Astrocyte (in vitro differentiated cells and primary cell): ENCODE measurements at regions not wholly inside any gene's neighbourhood (a gene's known extent, or its start where the extent isn't known, plus 50 kb on each side); places are given as distances from the start of the nearest gene placed in this dataset.
A peak's percentile ranks its signal among the peaks of the same experiment; 100 is the strongest.

ENCODE experiments used
- DNase-seq: peaks from one replicate; pipeline ENCODE4 v3.0.0-alpha.2; 2010; ENCODE audit warnings: low read depth
- FAIRE-seq: peaks from 2 replicates; lab custom pipeline; 2011; peaks lifted over from hg19 to GRCh38; lab: Jason Lieb, UNC
- H2AFZ ChIP-seq: 2 replicates; pipeline ENCODE4 v1.6.0; 2012; ENCODE audit warnings: low read depth, low read length, inconsistent platforms
- H3K27ac ChIP-seq: 2 replicates; pipeline ENCODE4 v1.5.1; 2011; ENCODE audit warnings: low read depth, low read length, inconsistent platforms
- H3K27me3 ChIP-seq: 2 replicates; pipeline ENCODE4 v1.6.0; 2011; ENCODE audit warnings: low read length, inconsistent platforms; ENCODE audit not compliant: insufficient read depth
- H3K36me3 ChIP-seq: 2 replicates; pipeline ENCODE4 v1.5.1; 2011; ENCODE audit warnings: low read length, inconsistent platforms; ENCODE audit not compliant: insufficient read depth
- H3K4me1 ChIP-seq: 2 replicates; pipeline ENCODE4 v1.5.1; 2011; ENCODE audit warnings: low read length, inconsistent platforms; ENCODE audit not compliant: insufficient read depth
- H3K4me2 ChIP-seq: 2 replicates; pipeline ENCODE4 v1.6.0; 2012; ENCODE audit warnings: low read length, inconsistent platforms
- H3K4me3 ChIP-seq: 2 replicates; pipeline ENCODE4 v1.5.1; 2011; ENCODE audit warnings: low read depth, mild to moderate bottlenecking, low read length, inconsistent platforms; ENCODE audit not compliant: insufficient read depth
- H3K79me2 ChIP-seq: 2 replicates; pipeline ENCODE4 v1.6.0; 2012; ENCODE audit warnings: mild to moderate bottlenecking, low read length, inconsistent platforms; ENCODE audit not compliant: insufficient read depth
- H3K9ac ChIP-seq: 2 replicates; pipeline ENCODE4 v1.6.0; 2012; ENCODE audit warnings: mild to moderate bottlenecking, low read length, inconsistent platforms
- H3K9me3 ChIP-seq: 2 replicates; pipeline ENCODE4 v1.5.1; 2012; ENCODE audit warnings: low read depth, mild to moderate bottlenecking, low read length, inconsistent platforms; ENCODE audit not compliant: insufficient read depth
- H4K20me1 ChIP-seq: 2 replicates; pipeline ENCODE4 v1.6.0; 2012; ENCODE audit warnings: low read length, inconsistent platforms; ENCODE audit not compliant: insufficient read depth
- H3K27ac Mint-ChIP-seq: one replicate; pipeline ENCODE4 v1.8.0; 2021; ENCODE audit warnings: mild to moderate bottlenecking, mixed read lengths; ENCODE audit not compliant: unreplicated experiment
- H3K27me3 Mint-ChIP-seq: one replicate; pipeline ENCODE4 v1.8.0; 2021; ENCODE audit warnings: low read depth, mixed read lengths; ENCODE audit not compliant: unreplicated experiment
- H3K36me3 Mint-ChIP-seq: one replicate; pipeline ENCODE4 v1.8.0; 2021; ENCODE audit warnings: low read depth, mixed read lengths; ENCODE audit not compliant: unreplicated experiment
- H3K4me1 Mint-ChIP-seq: one replicate; pipeline ENCODE4 v1.8.0; 2021; ENCODE audit warnings: low read depth, mixed read lengths; ENCODE audit not compliant: unreplicated experiment
- H3K4me3 Mint-ChIP-seq: one replicate; pipeline ENCODE4 v1.8.0; 2021; ENCODE audit warnings: mild to moderate bottlenecking, moderate library complexity, mixed read lengths; ENCODE audit not compliant: unreplicated experiment
- H3K9me3 Mint-ChIP-seq: one replicate; pipeline ENCODE4 v1.8.0; 2021; ENCODE audit warnings: mild to moderate bottlenecking, mixed read lengths; ENCODE audit not compliant: unreplicated experiment
- EZH2 ChIP-seq: IDR thresholded peaks from 2 replicates; pipeline ENCODE4 v1.6.1; 2012; ENCODE audit warnings: mild to moderate bottlenecking, low read length, inconsistent platforms; ENCODE audit not compliant: insufficient read depth
- TF ChIP-seq, protein P1 (sequence below): IDR thresholded peaks from 2 replicates; pipeline ENCODE4 v1.5.1; 2011; ENCODE audit warnings: low read depth, mild to moderate bottlenecking, inconsistent platforms, low read length, moderate library complexity; ENCODE audit not compliant: insufficient read depth

DNA sequence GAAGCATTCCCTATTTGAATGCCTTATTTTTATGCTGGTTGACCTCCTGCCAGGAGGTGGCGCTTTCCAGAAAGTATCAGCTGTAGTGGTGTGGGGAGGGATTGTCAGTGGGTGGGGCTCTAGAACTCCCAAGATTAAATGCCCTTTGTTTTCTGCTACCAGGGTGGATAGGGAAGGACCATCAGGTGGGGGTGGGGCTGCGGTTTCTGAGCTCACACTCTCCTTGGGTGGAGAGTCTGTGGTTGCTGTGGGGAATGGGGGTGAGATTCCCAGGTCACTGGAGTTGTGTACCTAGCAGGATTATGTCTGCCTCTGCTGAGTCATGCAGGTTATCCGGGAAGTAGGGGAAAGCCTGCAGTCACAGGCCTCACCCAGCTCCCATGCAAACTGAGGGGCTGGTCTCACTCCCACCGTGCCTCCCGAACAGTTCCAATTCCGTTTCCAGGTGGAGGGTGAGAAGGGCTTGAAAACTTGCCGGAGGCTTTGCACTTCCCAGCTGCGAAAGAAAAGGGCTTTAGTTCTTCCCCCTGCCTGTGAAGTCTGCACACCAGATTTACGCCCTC, 68.3 kb downstream of the ALG10B start:
- Histone ChIP-seq H3K9me3 (no peaks in the 10 kb centered on the region), H3K4me3 (no peak overlapping the region), H3K4me1 (no peaks in the 10 kb centered on the region), H2AFZ (no peak overlapping the region), H3K9ac (no peak overlapping the region), H4K20me1 (no peaks in the 10 kb centered on the region), H3K36me3 (no peaks in the 10 kb centered on the region), H3K79me2 (no peaks in the 10 kb centered on the region), H3K4me2 (no peak overlapping the region), H3K27me3 (no peaks in the 10 kb centered on the region), H3K27ac (no peak overlapping the region)
- Mint-ChIP-seq H3K4me3 (no peak overlapping the region), H3K27ac (no peak overlapping the region), H3K9me3 (peaks cover 5% of the 10 kb centered on the region), H3K36me3 (no peaks in the 10 kb centered on the region), H3K4me1 (no peaks in the 10 kb centered on the region), H3K27me3 (no peaks in the 10 kb centered on the region)
- TF ChIP-seq, protein P1, sequence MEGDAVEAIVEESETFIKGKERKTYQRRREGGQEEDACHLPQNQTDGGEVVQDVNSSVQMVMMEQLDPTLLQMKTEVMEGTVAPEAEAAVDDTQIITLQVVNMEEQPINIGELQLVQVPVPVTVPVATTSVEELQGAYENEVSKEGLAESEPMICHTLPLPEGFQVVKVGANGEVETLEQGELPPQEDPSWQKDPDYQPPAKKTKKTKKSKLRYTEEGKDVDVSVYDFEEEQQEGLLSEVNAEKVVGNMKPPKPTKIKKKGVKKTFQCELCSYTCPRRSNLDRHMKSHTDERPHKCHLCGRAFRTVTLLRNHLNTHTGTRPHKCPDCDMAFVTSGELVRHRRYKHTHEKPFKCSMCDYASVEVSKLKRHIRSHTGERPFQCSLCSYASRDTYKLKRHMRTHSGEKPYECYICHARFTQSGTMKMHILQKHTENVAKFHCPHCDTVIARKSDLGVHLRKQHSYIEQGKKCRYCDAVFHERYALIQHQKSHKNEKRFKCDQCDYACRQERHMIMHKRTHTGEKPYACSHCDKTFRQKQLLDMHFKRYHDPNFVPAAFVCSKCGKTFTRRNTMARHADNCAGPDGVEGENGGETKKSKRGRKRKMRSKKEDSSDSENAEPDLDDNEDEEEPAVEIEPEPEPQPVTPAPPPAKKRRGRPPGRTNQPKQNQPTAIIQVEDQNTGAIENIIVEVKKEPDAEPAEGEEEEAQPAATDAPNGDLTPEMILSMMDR = no peak
- TF ChIP-seq EZH2 = no peak
- DNase-seq (no peak), FAIRE-seq (no peak)

DNA sequence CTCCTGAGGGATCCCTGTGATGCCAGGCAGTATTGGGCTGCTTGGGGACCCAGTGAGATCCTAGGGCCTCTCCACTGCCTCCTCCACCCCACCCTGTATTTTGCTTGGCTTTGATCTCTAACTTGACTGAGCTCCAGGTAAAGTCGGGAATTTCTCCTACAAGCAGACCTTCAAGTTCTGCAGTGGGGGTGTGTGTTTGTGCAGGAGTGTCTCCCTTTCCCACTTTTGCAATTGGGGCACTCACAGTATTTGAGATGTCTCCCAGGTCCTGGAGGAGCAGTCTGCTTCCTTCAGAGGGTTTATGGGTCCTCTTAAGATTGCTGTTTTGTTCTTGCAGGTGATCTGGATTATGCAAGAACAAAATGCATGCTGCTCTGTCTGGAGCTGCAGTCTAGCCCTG, 68.9 kb downstream of the ALG10B start:
- FAIRE-seq = no peak
- H3K9me3 Mint-ChIP-seq = peaks cover 5% of the 10 kb centered on the region
- no peak overlapping the region for H3K27ac ChIP-seq
- no peaks in the 10 kb centered on the region for H3K36me3 Mint-ChIP-seq
- H3K27me3 Mint-ChIP-seq = no peaks in the 10 kb centered on the region
- DNase-seq = no peak
- H3K4me3 ChIP-seq = no peak overlapping the region
- no peak overlapping the region for H3K4me3 Mint-ChIP-seq
- TF ChIP-seq EZH2 = no peak
- TF ChIP-seq, protein P1 = no peak
- H3K4me2 ChIP-seq = no peak overlapping the region
- H3K79me2 ChIP-seq = no peaks in the 10 kb centered on the region
- H3K9ac ChIP-seq = no peak overlapping the region
- H3K36me3 ChIP-seq = no peaks in the 10 kb centered on the region
- no peaks in the 10 kb centered on the region for H3K4me1 ChIP-seq
- H3K27ac Mint-ChIP-seq = peak overlapping the region; percentile 53
- no peaks in the 10 kb centered on the region for H3K4me1 Mint-ChIP-seq
- H4K20me1 ChIP-seq = no peaks in the 10 kb centered on the region
- H3K9me3 ChIP-seq = no peaks in the 10 kb centered on the region
- H2AFZ ChIP-seq = no peak overlapping the region
- no peaks in the 10 kb centered on the region for H3K27me3 ChIP-seq

DNA sequence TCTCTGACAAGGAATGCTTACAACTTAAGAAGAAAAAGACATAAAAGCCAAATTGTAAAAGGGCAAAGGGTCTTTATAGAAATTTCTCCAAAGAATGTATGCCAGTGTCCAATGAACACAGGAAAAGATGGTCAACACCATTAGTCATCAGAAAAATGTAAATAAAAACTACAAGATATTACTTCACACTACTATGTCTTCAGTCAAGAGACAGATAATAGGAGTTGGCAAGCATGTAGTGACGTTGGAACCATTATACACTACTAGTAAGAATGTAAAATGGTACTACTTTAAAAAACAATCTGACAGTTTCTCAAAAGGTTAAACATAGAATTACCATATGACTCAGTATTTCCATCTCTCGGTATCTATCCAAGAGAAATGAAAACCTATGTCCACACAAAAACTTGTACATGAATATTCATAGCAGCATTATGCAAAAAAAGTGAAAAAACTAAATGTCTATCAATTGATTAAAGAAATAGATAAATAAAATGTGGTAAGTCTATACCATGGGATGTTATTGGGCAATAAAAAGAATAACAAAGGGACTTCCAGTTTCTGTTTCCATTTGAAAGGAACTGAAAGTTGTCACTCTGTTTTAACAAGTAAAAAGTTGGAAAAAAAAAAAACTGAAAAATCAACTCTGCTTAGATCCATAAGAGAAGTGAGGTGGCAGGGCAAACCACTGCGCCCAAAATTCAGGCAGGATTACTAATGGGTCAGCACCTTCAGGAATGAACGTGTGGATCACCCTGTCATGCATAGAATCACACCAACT, 69.8 kb downstream of the ALG10B start:
- Mint-ChIP-seq H3K9me3 (peaks cover 5% of the 10 kb centered on the region), H3K4me1 (no peaks in the 10 kb centered on the region), H3K36me3 (no peaks in the 10 kb centered on the region), H3K27ac (no peak overlapping the region), H3K27me3 (no peaks in the 10 kb centered on the region), H3K4me3 (no peak overlapping the region)
- DNase-seq (no peak), FAIRE-seq (no peak)
- Histone ChIP-seq H2AFZ (no peak overlapping the region), H3K4me2 (no peak overlapping the region), H3K27me3 (no peaks in the 10 kb centered on the region), H3K9me3 (no peaks in the 10 kb centered on the region), H3K36me3 (no peaks in the 10 kb centered on the region), H3K9ac (no peak overlapping the region), H3K79me2 (no peaks in the 10 kb centered on the region), H3K27ac (no peak overlapping the region), H3K4me1 (no peaks in the 10 kb centered on the region), H4K20me1 (no peaks in the 10 kb centered on the region), H3K4me3 (no peak overlapping the region)
- no peak for TF ChIP-seq EZH2
- TF ChIP-seq, protein P1 = no peak
